GM12874 (cell line): ENCODE measurements at regions not wholly inside any gene's neighbourhood (a gene's known extent, or its start where the extent isn't known, plus 50 kb on each side); places are given as distances from the start of the nearest gene placed in this dataset.

ENCODE experiments used
- CTCF ChIP-seq: IDR thresholded peaks from 2 replicates; pipeline ENCODE4 v1.5.1; 2011; ENCODE audit warnings: low read depth, mild to moderate bottlenecking, control low read depth, low read length, moderate library complexity; ENCODE audit not compliant: insufficient read depth

- no peak for TF ChIP-seq CTCF
Observed at GRCh38 chr6:72476051-72476450, 145.8 kb upstream of the KCNQ5 start.

GRCh38 chr6:72476646-72477045, 145.2 kb upstream of the KCNQ5 start:
- no peak for TF ChIP-seq CTCF

- TF ChIP-seq CTCF: no peak
Observed at GRCh38 chr6:72495441-72495840, 126.4 kb upstream of the KCNQ5 start.

- no peak for TF ChIP-seq CTCF
Observed at GRCh38 chr6:72497186-72497585, 124.7 kb upstream of the KCNQ5 start.

- TF ChIP-seq CTCF: no peak
Observed at GRCh38 chr6:72500669-72501068, 121.2 kb upstream of the KCNQ5 start.

- no peak for TF ChIP-seq CTCF
Observed at GRCh38 chr6:72504406-72504805, 117.5 kb upstream of the KCNQ5 start.

- no peak for TF ChIP-seq CTCF
Observed at GRCh38 chr6:72505446-72505845, 116.4 kb upstream of the KCNQ5 start.

- no peak for TF ChIP-seq CTCF
Observed at GRCh38 chr6:72519871-72520270, 102.0 kb upstream of the KCNQ5 start.
